ENCODE measurements at regions not wholly inside any gene's neighbourhood (a gene's known extent, or its start where the extent isn't known, plus 50 kb on each side); places are given as distances from the start of the nearest gene placed in this dataset.

DNA sequence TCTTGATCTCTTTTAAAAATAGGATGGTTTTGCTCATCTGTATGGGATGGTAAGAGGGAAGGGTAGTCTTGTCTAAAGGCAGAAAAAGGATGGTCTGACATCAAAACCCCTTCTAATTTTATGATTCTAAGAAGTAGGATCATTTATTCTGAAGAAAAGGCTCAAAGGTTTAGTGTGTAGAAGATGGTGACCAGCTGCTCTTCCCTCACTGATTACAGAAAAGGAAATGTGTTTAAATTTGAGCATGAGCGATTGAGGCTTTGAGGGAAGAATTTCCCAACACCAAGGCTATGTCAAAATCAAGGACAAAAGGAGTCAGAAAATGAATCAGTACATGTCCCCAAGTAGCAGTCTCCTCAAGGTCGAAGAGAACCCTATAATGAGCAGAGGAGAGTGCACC lies 909.8 kb downstream of the EFNB2 start:
- in situ Hi-C loops (cut with HindIII; ENCODE audit: low pct_ligation_motif_present, low sequenced_read_pairs) = no loop called here
- DNase-seq = no peak
- Histone ChIP-seq H3K36me3 (replicated peaks) (no peaks in the 10 kb centered on the region), H3K27me3 (replicated peaks) (no peaks in the 10 kb centered on the region), H3K4me3 (ENCODE audit: low read depth, low read length) (no peak overlapping the region), H3K27ac (no peak overlapping the region)
- TF ChIP-seq, protein P1, sequence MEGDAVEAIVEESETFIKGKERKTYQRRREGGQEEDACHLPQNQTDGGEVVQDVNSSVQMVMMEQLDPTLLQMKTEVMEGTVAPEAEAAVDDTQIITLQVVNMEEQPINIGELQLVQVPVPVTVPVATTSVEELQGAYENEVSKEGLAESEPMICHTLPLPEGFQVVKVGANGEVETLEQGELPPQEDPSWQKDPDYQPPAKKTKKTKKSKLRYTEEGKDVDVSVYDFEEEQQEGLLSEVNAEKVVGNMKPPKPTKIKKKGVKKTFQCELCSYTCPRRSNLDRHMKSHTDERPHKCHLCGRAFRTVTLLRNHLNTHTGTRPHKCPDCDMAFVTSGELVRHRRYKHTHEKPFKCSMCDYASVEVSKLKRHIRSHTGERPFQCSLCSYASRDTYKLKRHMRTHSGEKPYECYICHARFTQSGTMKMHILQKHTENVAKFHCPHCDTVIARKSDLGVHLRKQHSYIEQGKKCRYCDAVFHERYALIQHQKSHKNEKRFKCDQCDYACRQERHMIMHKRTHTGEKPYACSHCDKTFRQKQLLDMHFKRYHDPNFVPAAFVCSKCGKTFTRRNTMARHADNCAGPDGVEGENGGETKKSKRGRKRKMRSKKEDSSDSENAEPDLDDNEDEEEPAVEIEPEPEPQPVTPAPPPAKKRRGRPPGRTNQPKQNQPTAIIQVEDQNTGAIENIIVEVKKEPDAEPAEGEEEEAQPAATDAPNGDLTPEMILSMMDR (IDR thresholded peaks at IDR 0.05; ENCODE audit: low read depth, low read length, missing control alignments) = no peak

DNA sequence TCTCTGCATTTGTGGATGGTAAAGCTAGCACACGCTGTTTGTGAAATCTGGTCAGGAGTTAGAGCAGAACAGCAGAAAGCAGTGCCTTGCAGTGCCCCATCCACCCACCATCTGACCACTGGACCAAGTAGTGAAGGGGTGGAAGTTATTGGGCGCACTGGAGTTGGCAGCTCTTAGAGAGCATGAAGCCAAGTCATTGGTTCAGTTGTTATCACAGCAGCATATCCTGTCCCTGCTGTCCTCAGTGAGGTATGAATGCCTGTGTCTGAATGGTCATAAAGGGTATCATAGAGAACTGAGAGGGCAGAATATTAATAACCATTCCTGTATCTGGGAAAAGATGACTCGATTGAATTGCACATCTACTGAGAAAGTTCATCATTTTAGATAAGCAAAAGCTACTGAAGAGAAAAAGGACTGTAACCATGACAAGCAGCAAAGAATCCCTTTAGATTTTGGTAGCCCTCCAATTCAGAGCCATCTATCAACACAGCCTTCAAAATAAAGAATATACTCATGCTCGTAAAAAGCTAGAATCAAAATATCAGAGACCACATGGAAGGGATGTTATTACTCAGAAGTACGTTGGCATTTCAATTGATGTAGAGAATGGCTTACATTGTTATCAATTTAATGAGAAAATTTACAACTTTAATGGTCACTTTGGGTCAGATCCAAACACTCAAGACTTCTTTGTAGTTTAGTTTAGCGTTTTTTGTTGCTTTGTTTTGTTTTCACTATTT lies 919.0 kb downstream of the EFNB2 start:
- no peak overlapping the region for H3K4me3 ChIP-seq (ENCODE audit: low read depth, low read length)
- no peaks in the 10 kb centered on the region for H3K36me3 ChIP-seq (replicated peaks)
- no peaks in the 10 kb centered on the region for H3K27me3 ChIP-seq (replicated peaks)
- in situ Hi-C loops (cut with HindIII; ENCODE audit: low pct_ligation_motif_present, low sequenced_read_pairs) = no loop called here
- TF ChIP-seq, protein P1 (IDR thresholded peaks at IDR 0.05; ENCODE audit: low read depth, low read length, missing control alignments) = no peak
- no peak overlapping the region for H3K27ac ChIP-seq
- DNase-seq = no peak

DNA sequence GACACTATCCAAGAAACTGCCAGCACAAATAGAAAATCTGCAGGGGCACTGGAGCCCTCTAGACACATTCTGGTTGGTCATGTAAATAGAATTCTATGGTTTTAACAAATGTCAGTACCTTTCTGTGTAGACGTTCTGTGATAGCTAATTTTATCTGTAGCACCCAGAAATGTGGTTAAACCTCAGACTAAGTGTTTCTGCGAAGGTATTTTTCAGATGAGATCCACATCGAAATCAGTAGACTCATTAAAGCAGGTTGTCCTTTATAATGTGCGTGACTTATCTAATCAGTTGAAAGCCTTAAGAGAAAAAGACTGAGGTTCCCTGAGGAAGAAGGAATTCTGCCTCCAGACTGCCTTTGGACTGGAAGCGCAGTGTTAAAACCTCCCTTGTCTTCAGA lies 922.9 kb downstream of the EFNB2 start:
- Histone ChIP-seq H3K36me3 (replicated peaks) (no peaks in the 10 kb centered on the region), H3K4me3 (ENCODE audit: low read depth, low read length) (no peak overlapping the region), H3K27me3 (replicated peaks) (no peaks in the 10 kb centered on the region), H3K27ac (no peak overlapping the region)
- no peak for DNase-seq
- in situ Hi-C loops (cut with HindIII; ENCODE audit: low pct_ligation_motif_present, low sequenced_read_pairs) = no loop called here
- TF ChIP-seq, protein P1 (IDR thresholded peaks at IDR 0.05; ENCODE audit: low read depth, low read length, missing control alignments) = no peak

DNA sequence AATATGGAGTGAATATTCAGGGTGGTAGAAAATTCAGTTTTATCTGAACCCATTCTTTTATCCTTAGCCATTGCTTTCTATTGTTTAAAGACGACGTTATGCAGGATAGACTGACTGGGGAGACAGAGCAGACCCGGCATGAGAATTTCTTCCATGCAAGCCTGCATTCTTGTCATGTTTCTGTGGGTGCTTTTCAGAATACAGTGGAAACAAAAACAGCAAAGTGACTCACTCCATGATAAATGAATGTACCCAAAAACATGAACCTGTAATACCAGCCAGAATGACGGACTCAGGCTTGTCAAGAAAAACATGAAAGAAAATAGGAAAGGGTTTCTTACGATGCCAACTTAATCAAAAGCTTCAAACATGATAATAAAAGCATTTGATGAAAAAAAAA lies 924.0 kb downstream of the EFNB2 start:
- in situ Hi-C loops (cut with HindIII; ENCODE audit: low pct_ligation_motif_present, low sequenced_read_pairs) = no loop called here

DNA sequence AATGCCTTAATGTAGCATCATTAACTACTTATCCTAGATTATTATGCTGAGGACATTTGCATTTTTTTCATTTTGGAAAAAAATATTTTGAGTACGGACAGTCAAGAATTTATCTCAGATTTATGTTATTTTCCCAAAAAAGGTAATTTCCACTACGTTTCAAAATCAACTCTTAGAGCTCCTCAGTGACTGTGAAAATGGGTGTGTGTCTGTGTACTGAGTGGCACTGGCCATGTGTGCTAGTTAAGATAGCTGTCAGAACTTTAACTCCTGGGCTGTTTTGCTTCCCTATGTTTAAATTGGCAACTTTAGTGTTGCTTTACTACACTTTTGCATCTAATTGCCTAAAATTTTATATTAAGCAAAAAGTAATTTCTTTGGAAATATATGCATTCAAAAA lies 927.4 kb downstream of the EFNB2 start:
- H3K4me3 ChIP-seq (ENCODE audit: low read depth, low read length) = no peak overlapping the region
- H3K36me3 ChIP-seq (replicated peaks) = no peaks in the 10 kb centered on the region
- TF ChIP-seq, protein P1 (IDR thresholded peaks at IDR 0.05; ENCODE audit: low read depth, low read length, missing control alignments) = no peak
- no peak overlapping the region for H3K27ac ChIP-seq
- in situ Hi-C loops (cut with HindIII; ENCODE audit: low pct_ligation_motif_present, low sequenced_read_pairs) = no loop called here
- H3K27me3 ChIP-seq (replicated peaks) = no peaks in the 10 kb centered on the region
- DNase-seq = no peak

More for the DNA sequence above, 924.0 kb downstream of the EFNB2 start:
- Histone ChIP-seq H3K4me3 (ENCODE audit: low read depth, low read length) (no peak overlapping the region), H3K27ac (peak overlapping the region; percentile 25), H3K27me3 (replicated peaks) (no peaks in the 10 kb centered on the region), H3K36me3 (replicated peaks) (no peaks in the 10 kb centered on the region)
- TF ChIP-seq, protein P1 (IDR thresholded peaks at IDR 0.05; ENCODE audit: low read depth, low read length, missing control alignments) = no peak
- DNase-seq = peak; percentile 84

DNA sequence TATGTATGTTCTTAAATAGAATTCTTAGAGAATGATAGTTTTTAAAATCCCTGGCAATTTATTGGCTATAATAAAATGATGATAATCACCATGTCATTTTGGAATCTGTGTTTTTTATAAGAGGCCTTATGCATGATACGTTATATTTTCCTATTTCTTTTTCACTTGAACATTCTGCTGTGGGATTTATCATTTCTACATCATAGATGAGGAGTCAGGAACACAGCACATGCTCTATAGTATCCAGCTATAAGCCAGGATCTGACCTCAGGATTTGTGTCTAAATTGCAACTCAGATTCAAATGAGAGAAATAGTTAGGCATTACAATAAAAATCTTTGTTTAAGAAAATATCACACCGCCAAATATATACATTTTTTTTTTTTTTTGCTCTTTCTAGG lies 928.0 kb downstream of the EFNB2 start:
- TF ChIP-seq, protein P1 (IDR thresholded peaks at IDR 0.05; ENCODE audit: low read depth, low read length, missing control alignments) = no peak
- H3K4me3 ChIP-seq (ENCODE audit: low read depth, low read length) = no peak overlapping the region
- H3K27me3 ChIP-seq (replicated peaks) = no peaks in the 10 kb centered on the region
- DNase-seq = no peak
- H3K27ac ChIP-seq = no peak overlapping the region
- in situ Hi-C loops (cut with HindIII; ENCODE audit: low pct_ligation_motif_present, low sequenced_read_pairs) = no loop called here
- H3K36me3 ChIP-seq (replicated peaks) = no peaks in the 10 kb centered on the region

Data from brain microvascular endothelial cell (primary cell).